Muscle of back (tissue), 3 donors: ENCODE measurements at regions not wholly inside any gene's neighbourhood (a gene's known extent, or its start where the extent isn't known, plus 50 kb on each side); places are given as distances from the start of the nearest gene placed in this dataset.
"Not testable (repeated sequence)": the region's sequence is repeated elsewhere in the genome, so short reads cannot be mapped to it uniquely, and the experiment has no call there.

Experiments
- DNase-seq, 3 donors: peaks; one replicate each; pipeline versions ENCODE4 v3.0.0 to v3.0.0-alpha.2; 2013

DNA sequence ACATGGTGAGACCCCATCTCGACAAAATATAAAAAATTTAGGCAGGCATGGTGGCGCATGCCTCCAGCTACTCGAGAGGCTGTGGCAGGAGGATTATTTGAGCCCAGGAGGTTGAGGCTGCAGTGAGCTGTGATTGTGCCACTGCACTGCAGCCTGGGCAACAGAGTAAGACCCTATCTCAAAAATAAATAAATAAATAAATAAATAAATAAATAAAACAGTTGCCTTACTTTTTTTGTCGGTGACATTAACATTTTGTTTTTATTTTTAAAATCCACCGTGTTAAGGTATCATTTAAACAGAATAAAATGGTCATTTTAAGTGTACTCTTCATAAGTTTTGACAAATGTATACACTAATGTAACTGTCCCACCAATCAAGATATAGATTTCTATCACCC is 57.0 kb downstream of the RASL11A start:
- DNase-seq, result no peak

DNA sequence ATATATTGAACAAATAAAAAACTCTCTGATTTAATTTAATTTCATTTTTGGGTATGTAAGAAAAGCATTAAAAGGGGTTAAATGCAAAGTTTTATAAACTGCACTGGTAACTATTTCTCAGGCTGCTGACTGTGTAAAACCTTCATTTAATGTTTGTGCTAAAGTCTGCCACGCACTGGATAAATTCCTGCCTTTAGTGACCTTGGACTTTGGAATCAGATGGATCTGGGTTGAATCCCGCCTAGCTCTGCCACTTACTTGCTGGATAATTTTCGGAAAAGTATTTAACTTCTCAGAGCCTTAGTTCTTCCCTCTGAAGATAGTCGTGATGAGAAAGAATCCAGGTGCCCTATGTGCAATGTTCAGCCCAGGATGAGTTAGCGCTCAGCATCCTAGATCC is 58.6 kb downstream of the RASL11A start:
- no peak for DNase-seq

GRCh38 chr13:27334774-27335435 is 64.3 kb downstream of the RASL11A start:
- no peak for DNase-seq

- no peak for DNase-seq
These were observed 65.5 kb downstream of the RASL11A start for GRCh38 chr13:27336014-27336673.

- DNase-seq, result no peak
These were observed 67.6 kb downstream of the RASL11A start for GRCh38 chr13:27338207-27338606.

- DNase-seq, result no peak
These were observed 68.2 kb downstream of the RASL11A start for GRCh38 chr13:27338816-27339215.

DNA sequence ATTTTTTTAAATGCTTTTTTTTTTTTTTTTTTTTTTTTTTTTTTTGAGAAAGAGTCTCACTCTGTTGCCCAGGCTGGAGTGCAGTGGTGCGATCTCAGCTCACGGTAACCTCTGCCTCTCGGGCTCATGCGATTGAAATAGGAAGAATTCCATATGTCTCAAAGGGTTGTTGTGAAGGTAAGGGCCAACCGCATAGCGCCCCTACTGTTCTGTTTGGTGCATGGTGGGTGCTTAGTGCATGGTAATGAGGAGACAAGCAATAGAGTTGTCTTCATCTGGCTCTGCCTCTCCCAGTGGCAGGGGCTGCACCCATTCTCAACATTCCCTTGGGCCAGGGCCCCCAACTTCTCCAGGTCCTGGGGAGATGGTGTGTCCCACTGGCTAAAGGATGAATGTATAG is 68.7 kb downstream of the RASL11A start:
- DNase-seq, result peak in 2 of 3 donors; percentile 8 to 30

DNA sequence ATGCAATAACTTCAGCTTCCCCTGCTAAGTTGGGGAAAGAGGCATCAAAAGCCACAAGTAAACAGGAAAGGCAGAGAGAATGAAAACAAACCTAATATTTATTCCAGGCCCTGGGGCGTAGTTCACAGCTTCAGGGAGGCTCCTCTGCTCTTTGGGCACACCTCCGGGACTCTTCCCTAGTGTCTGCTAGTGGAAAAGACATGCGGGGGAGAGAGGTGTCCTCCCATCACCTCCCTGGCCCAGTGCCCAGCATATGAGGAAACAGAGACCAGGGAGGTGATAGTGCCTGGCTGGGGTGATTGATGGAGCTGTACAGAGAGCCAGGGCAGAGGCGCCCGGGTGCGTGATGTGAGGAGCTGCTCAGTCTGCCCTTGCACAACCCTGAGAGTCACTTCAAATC is 71.0 kb downstream of the RASL11A start:
- DNase-seq, result no peak

- no peak for DNase-seq
These were observed 76.7 kb downstream of the RASL11A start for GRCh38 chr13:27347211-27347772.

DNA sequence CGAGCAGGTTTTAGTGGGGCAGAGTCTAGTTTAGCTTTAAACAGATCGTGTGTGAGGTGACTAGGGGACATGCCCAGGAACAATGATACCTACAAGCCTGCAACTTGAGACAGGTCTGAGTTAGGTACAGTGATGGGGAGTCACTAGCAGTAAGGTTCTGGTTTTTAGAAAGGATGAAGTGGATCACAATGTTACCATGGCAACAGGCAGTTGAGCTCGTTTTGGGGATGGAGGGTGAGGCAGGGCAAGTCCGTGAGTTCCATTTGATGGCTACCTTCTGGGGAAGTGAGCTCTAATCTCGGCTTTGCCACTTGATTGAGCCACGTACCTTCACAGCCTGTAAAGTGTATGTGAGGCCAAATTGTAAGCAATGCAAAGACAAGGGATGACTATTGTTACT is 76.0 kb upstream of the GTF3A start:
- DNase-seq, result no peak

- DNase-seq, result no peak
These were observed 75.0 kb upstream of the GTF3A start for GRCh38 chr13:27349458-27349857.

- not testable (repeated sequence) for DNase-seq
These were observed 73.6 kb upstream of the GTF3A start for GRCh38 chr13:27350825-27351224.

- no peak for DNase-seq
These were observed 71.7 kb upstream of the GTF3A start for GRCh38 chr13:27352698-27353097.

GRCh38 chr13:27353166-27353583 is 71.2 kb upstream of the GTF3A start:
- no peak for DNase-seq

DNA sequence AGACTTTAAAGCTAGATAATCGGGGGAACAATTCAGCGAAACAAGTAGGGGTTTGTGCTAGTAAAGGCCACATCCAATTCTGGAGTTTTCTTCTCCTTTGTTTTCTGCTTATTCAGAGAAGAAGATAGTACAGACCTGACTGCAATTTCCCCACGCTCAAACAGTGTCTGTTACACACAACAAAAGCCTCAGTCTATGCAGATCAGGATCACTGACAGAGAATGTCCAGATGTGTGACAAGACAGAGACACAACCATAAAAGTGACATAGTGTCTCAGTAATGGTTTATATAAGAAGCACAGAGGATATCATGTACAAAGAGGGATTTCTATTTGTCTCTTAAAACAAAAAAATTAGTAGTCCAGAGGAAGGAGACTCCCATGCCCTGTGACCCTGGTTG is 70.7 kb upstream of the GTF3A start:
- no peak for DNase-seq

DNA sequence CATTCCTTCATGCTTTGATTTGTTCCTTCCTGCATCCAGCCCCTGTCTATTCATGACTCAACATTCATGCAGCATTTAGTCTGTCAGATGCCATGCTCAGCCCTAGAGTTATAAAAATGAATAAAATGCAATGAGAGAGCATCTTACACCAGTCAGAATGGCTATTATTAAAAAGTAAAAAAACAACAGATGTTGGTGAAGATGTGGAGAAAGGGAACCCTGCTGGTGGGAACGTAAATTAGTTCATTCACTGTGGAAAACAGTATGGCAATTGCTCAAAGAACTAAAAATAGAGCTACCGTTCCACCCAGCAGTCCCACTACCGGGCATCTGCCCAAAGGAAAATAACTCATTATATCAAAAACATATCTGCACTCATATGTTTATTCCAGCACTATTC is 70.0 kb upstream of the GTF3A start:
- DNase-seq, result no peak

DNA sequence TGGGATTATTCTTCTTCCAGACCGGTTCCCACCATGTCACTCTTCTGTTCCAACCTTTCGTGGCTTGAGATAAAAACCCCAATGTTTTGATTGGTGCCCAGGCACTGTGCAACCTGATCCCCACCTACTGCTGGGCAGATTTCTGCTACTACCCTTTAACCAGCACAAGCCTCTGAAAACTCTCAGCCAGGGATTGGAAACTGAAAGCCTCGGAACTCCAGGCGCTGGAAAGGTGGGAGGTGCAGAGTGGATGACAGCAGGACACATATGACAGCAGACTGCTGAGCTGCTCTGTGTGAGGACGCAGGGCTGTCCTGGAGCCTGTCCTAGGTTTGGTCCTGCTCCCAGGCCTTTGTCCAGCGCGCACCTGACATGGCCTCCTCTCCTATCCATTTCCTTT is 68.5 kb upstream of the GTF3A start:
- DNase-seq, result no peak

GRCh38 chr13:27358420-27358819 is 66.0 kb upstream of the GTF3A start:
- DNase-seq, result no peak

DNA sequence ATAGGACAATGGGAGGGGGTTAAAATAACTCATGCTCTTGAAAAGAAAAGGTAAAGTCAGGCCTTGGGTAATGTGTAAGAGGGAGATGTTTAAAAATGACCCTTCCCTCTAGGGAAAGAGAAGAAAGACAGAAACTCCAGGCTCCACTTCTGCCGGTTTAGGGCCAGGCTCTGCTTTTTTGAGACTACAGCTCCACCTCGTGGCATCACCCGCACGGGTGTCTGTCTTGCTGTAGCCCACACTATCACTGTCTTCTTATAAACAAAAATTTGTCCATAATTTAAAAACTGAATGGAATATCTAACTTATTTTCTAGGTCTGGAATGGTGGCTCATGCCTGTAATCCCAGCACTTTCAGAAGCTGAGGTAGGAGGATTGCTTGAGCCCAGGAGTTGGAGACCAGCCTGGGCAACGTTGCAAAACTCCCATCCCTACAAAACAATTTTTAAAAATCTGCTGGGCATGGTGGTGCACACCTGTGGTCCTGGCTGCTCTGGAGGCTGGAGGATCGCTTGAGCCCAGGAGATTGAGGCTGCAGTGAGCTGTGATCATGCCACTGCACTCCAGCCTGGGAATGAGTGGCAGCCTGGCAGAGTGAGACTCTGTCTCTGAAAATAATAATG is 65.1 kb upstream of the GTF3A start:
- DNase-seq, result peak; percentile 33 to 77 (median 61)

- DNase-seq, result no peak
These were observed 63.9 kb upstream of the GTF3A start for GRCh38 chr13:27360562-27360961.

GRCh38 chr13:27362064-27362751 is 62.2 kb upstream of the GTF3A start:
- peak; percentile 65 to 90 (median 88) for DNase-seq

- not testable (repeated sequence) for DNase-seq
These were observed 60.8 kb upstream of the GTF3A start for GRCh38 chr13:27363637-27364036.
